HAP-1 (cell line): ENCODE measurements at regions not wholly inside any gene's neighbourhood (a gene's known extent, or its start where the extent isn't known, plus 50 kb on each side); places are given as distances from the start of the nearest gene placed in this dataset.

Experiments
- DNase-seq, 2 experiments: peaks; one replicate each; pipeline ENCODE4 v3.0.0-alpha.2; 2016 to 2020; ENCODE audit warnings: low spot score in 2 of 2
- H3K27me3 ChIP-seq: fragments of 250-450 bp; sonication (Bioruptor Pico); 2 replicates; pipeline ENCODE4 v1.5.1; 2020; ENCODE audit warnings: low read depth, mild to moderate bottlenecking, moderate library complexity
- H3K36me3 ChIP-seq: fragments of 250-450 bp; sonication (Bioruptor Pico); replicated peaks from 2 replicates; pipeline ENCODE4 v1.5.1; 2020; ENCODE audit warnings: mild to moderate bottlenecking
- H3K4me1 ChIP-seq: fragments of 250-450 bp; sonication (Bioruptor Pico); 2 replicates; pipeline ENCODE4 v1.5.1; 2020; ENCODE audit warnings: mild to moderate bottlenecking
- H3K4me3 ChIP-seq: fragments of 250-450 bp; sonication (Bioruptor Pico); 2 replicates; pipeline ENCODE4 v1.5.1; 2020; ENCODE audit warnings: mild to moderate bottlenecking, moderate library complexity
- H3K9me3 ChIP-seq: fragments of 250-450 bp; sonication (Bioruptor Pico); 2 replicates; pipeline ENCODE4 v1.5.1; 2020; ENCODE audit warnings: mild to moderate bottlenecking, moderate library complexity
- in situ Hi-C: fragments of 300-500 bp; cut with MboI; formaldehyde crosslinking; loops from 3 replicates; pipeline ENCODE4 v1.14.3; 2020; ENCODE audit warnings: low sequenced_read_pairs, inconsistent platforms, mixed read lengths

GRCh38 chr5:87686018-87686417 is 273.3 kb upstream of the CCNH start:
- in situ Hi-C loops = no loop called here

GRCh38 chr5:87674235-87674634 is 261.5 kb upstream of the CCNH start:
- no peaks in the 10 kb centered on the region for H3K27me3 ChIP-seq
- in situ Hi-C loops = no loop called here
- H3K36me3 ChIP-seq = no peaks in the 10 kb centered on the region
- H3K9me3 ChIP-seq = no peaks in the 10 kb centered on the region
- no peak overlapping the region for H3K4me3 ChIP-seq
- no peaks in the 10 kb centered on the region for H3K4me1 ChIP-seq
- no peak for DNase-seq

More at GRCh38 chr5:87686018-87686417, 273.3 kb upstream of the CCNH start:
- H3K4me1 ChIP-seq = peaks cover 3% of the 10 kb centered on the region; the same call in 1 of the 2 replicates
- H3K4me3 ChIP-seq = no peak overlapping the region
- no peaks in the 10 kb centered on the region for H3K36me3 ChIP-seq
- no peaks in the 10 kb centered on the region for H3K27me3 ChIP-seq
- no peaks in the 10 kb centered on the region for H3K9me3 ChIP-seq
- no peak for DNase-seq

- Histone ChIP-seq H3K27me3 (no peaks in the 10 kb centered on the region), H3K9me3 (no peaks in the 10 kb centered on the region), H3K36me3 (no peaks in the 10 kb centered on the region), H3K4me1 (no peaks in the 10 kb centered on the region), H3K4me3 (no peak overlapping the region)
- no peak for DNase-seq
- in situ Hi-C loops = no loop called here
Observed at GRCh38 chr5:87671146-87671545, 258.4 kb upstream of the CCNH start.

GRCh38 chr5:87665166-87665565 is 252.4 kb upstream of the CCNH start:
- DNase-seq = no peak
- Histone ChIP-seq H3K9me3 (no peaks in the 10 kb centered on the region), H3K27me3 (no peaks in the 10 kb centered on the region), H3K36me3 (no peaks in the 10 kb centered on the region), H3K4me1 (no peaks in the 10 kb centered on the region), H3K4me3 (no peak overlapping the region)
- in situ Hi-C loops = no loop called here

- Histone ChIP-seq H3K4me3 (no peak overlapping the region), H3K9me3 (no peaks in the 10 kb centered on the region), H3K27me3 (no peaks in the 10 kb centered on the region), H3K4me1 (no peaks in the 10 kb centered on the region), H3K36me3 (no peaks in the 10 kb centered on the region)
- DNase-seq = no peak
- in situ Hi-C loops = no loop called here
Observed at GRCh38 chr5:87661784-87662566, 249.2 kb upstream of the CCNH start.

GRCh38 chr5:87653242-87653641 is 240.5 kb upstream of the CCNH start:
- Histone ChIP-seq H3K36me3 (no peaks in the 10 kb centered on the region), H3K9me3 (no peaks in the 10 kb centered on the region), H3K27me3 (no peaks in the 10 kb centered on the region), H3K4me1 (no peaks in the 10 kb centered on the region), H3K4me3 (no peak overlapping the region)
- in situ Hi-C loops = no loop called here
- no peak for DNase-seq

GRCh38 chr5:87650284-87650683 is 237.6 kb upstream of the CCNH start:
- no peaks in the 10 kb centered on the region for H3K4me1 ChIP-seq
- in situ Hi-C loops = no loop called here
- no peaks in the 10 kb centered on the region for H3K36me3 ChIP-seq
- H3K9me3 ChIP-seq = no peaks in the 10 kb centered on the region
- no peak for DNase-seq
- no peaks in the 10 kb centered on the region for H3K27me3 ChIP-seq
- H3K4me3 ChIP-seq = no peak overlapping the region

- in situ Hi-C loops = no loop called here
- DNase-seq = no peak
- Histone ChIP-seq H3K27me3 (no peaks in the 10 kb centered on the region), H3K4me3 (no peak overlapping the region), H3K4me1 (peaks cover 7% of the 10 kb centered on the region), H3K9me3 (no peaks in the 10 kb centered on the region), H3K36me3 (no peaks in the 10 kb centered on the region)
Observed at GRCh38 chr5:87649455-87649854, 236.7 kb upstream of the CCNH start.

- in situ Hi-C loops = no loop called here
- no peaks in the 10 kb centered on the region; the same call in 1 of the 2 replicates for H3K9me3 ChIP-seq
- H3K4me3 ChIP-seq = no peak overlapping the region
- no peaks in the 10 kb centered on the region for H3K27me3 ChIP-seq
- H3K4me1 ChIP-seq = peaks cover 18% of the 10 kb centered on the region
- H3K36me3 ChIP-seq = no peaks in the 10 kb centered on the region
- peak; percentile 13 to 88 for DNase-seq
Observed at GRCh38 chr5:87645224-87645623, 232.5 kb upstream of the CCNH start.

- DNase-seq = peak; percentile 17 to 49
- in situ Hi-C loops = no loop called here
- Histone ChIP-seq H3K27me3 (no peaks in the 10 kb centered on the region), H3K36me3 (no peaks in the 10 kb centered on the region), H3K9me3 (no peaks in the 10 kb centered on the region; the same call in 1 of the 2 replicates), H3K4me3 (no peak overlapping the region), H3K4me1 (peaks cover 18% of the 10 kb centered on the region)
Observed at GRCh38 chr5:87640902-87641301, 228.2 kb upstream of the CCNH start.

GRCh38 chr5:87627363-87627762 is 214.6 kb upstream of the CCNH start:
- in situ Hi-C loops = no loop called here
- H3K27me3 ChIP-seq = no peaks in the 10 kb centered on the region
- no peak for DNase-seq

GRCh38 chr5:87608385-87608784 is 195.7 kb upstream of the CCNH start:
- H3K27me3 ChIP-seq = no peaks in the 10 kb centered on the region
- in situ Hi-C loops = no loop called here
- DNase-seq = no peak
- no peaks in the 10 kb centered on the region for H3K36me3 ChIP-seq
- peaks cover 6% of the 10 kb centered on the region for H3K4me1 ChIP-seq
- no peak overlapping the region for H3K4me3 ChIP-seq
- no peaks in the 10 kb centered on the region for H3K9me3 ChIP-seq

More at GRCh38 chr5:87627363-87627762, 214.6 kb upstream of the CCNH start:
- H3K9me3 ChIP-seq = no peaks in the 10 kb centered on the region
- H3K4me3 ChIP-seq = no peak overlapping the region
- no peaks in the 10 kb centered on the region for H3K36me3 ChIP-seq
- H3K4me1 ChIP-seq = no peaks in the 10 kb centered on the region

GRCh38 chr5:87605663-87606062 is 192.9 kb upstream of the CCNH start:
- in situ Hi-C loops = no loop called here
- no peak for DNase-seq
- Histone ChIP-seq H3K27me3 (no peaks in the 10 kb centered on the region), H3K4me3 (no peak overlapping the region), H3K4me1 (peaks cover 6% of the 10 kb centered on the region), H3K36me3 (no peaks in the 10 kb centered on the region), H3K9me3 (no peaks in the 10 kb centered on the region)

GRCh38 chr5:87599778-87600177 is 187.0 kb upstream of the CCNH start:
- DNase-seq = no peak
- Histone ChIP-seq H3K9me3 (no peaks in the 10 kb centered on the region), H3K27me3 (no peaks in the 10 kb centered on the region), H3K36me3 (no peaks in the 10 kb centered on the region), H3K4me3 (no peak overlapping the region), H3K4me1 (peaks cover 8% of the 10 kb centered on the region)
- in situ Hi-C loops = no loop called here

- Histone ChIP-seq H3K4me3 (no peak overlapping the region), H3K4me1 (peaks cover 8% of the 10 kb centered on the region), H3K27me3 (no peaks in the 10 kb centered on the region), H3K9me3 (no peaks in the 10 kb centered on the region), H3K36me3 (no peaks in the 10 kb centered on the region)
- in situ Hi-C loops = no loop called here
- no peak for DNase-seq
Observed at GRCh38 chr5:87598460-87598859, 185.7 kb upstream of the CCNH start.
